Retinal pigment epithelial cell (primary cell): ENCODE measurements at regions not wholly inside any gene's neighbourhood (a gene's known extent, or its start where the extent isn't known, plus 50 kb on each side); places are given as distances from the start of the nearest gene placed in this dataset.

Source experiments
- DNase-seq: peaks from one replicate; pipeline ENCODE4 v3.0.0-alpha.2; 2010; ENCODE audit warnings: low read depth
- H3K4me3 ChIP-seq: 2 replicates; pipeline ENCODE4 v1.5.1; 2011; ENCODE audit warnings: mild to moderate bottlenecking, low read length, control low read depth, moderate library complexity
- CTCF ChIP-seq: conservative IDR thresholded peaks from 2 replicates; pipeline ENCODE4 v1.5.1; 2011; ENCODE audit warnings: low read depth, low read length, control low read depth, inconsistent platforms

GRCh38 chr3:181808053-181808452 lies 96.3 kb downstream of the SOX2 start:
- no peak overlapping the region for H3K4me3 ChIP-seq
- no peak for TF ChIP-seq CTCF
- DNase-seq: no peak

GRCh38 chr3:181823716-181824115 lies 112.0 kb downstream of the SOX2 start:
- TF ChIP-seq CTCF: no peak
- no peak for DNase-seq
- H3K4me3 ChIP-seq: no peak overlapping the region

- TF ChIP-seq CTCF: no peak
- DNase-seq: no peak
- no peak overlapping the region for H3K4me3 ChIP-seq
Measured at GRCh38 chr3:181824961-181825360, 113.2 kb downstream of the SOX2 start.

- TF ChIP-seq CTCF: no peak
- DNase-seq: no peak
- H3K4me3 ChIP-seq: no peak overlapping the region
Measured at GRCh38 chr3:181839039-181839915, 127.6 kb downstream of the SOX2 start.

GRCh38 chr3:181839916-181840297 lies 128.2 kb downstream of the SOX2 start:
- TF ChIP-seq CTCF: no peak
- no peak for DNase-seq
- H3K4me3 ChIP-seq: no peak overlapping the region

DNA sequence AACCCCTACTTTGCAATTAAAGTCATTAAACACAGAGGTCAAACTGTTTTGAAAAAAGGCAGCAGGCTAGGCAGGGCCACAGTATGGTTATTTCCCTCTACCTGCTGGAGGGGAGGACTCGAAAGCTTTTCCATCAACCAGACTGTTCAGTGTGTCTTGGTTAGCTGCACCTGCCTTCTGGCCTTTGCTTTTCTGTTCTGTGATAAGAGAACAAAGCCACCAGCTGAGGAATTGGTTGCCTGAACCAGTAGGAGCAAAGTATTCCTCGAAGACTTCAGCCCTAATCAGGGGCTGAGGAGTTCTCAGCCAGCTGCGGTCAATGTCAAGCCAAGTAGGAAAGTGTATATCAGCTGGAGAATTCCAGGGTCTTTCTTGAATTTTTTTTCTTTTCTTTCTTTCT lies 132.5 kb downstream of the SOX2 start:
- TF ChIP-seq CTCF: no peak
- no peak overlapping the region for H3K4me3 ChIP-seq
- DNase-seq: no peak

DNA sequence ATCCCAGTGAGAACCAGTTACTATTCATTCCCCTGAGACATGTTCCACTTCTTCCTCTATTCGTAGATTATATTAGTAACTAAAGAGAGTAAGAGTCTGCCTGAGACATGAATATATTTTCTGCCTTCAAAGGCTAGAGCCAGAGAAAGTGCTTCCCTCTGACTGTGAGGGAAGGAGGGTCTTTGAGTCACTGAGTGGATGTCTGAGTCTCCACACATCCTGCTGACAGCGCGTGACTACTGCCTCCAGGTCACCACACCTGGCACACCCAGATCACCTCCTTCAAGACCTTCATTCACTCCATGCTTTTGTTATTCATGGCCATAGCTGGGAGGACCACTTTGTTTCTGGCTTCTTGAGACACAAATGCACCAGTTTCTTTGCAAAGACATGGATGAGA lies 135.6 kb downstream of the SOX2 start:
- TF ChIP-seq CTCF: no peak
- DNase-seq: no peak
- H3K4me3 ChIP-seq: no peak overlapping the region
